GM18868 (cell line): ENCODE measurements at regions not wholly inside any gene's neighbourhood (a gene's known extent, or its start where the extent isn't known, plus 50 kb on each side); places are given as distances from the start of the nearest gene placed in this dataset.

Experiments used
- ATAC-seq: cut with Tn5 transposase; IDR thresholded peaks from one replicate; pipeline ENCODE4 v1.9.1; 2021; ENCODE audit warnings: mild to moderate bottlenecking, moderate library complexity; ENCODE audit not compliant: unreplicated experiment

DNA sequence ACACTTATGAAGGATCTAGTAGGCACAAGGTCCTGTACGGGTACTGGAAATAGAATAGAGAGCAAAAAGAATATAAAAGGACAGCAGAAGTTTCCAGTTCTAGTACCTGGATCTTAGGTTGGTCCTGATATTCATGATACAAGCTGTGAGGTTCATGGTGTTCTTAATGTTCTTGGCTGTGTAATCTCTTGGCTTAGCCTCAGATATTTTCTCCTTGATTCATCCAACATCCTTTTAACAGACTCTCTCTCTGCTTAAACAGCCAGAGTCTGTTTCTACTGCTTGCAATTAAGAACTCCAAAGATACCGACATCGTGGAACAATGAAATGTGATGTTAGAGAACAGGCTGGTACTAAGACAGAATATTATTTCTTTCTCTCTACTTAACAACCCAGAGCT is 49.9 kb downstream of the CNTN3 start:
- ATAC-seq = no peak

DNA sequence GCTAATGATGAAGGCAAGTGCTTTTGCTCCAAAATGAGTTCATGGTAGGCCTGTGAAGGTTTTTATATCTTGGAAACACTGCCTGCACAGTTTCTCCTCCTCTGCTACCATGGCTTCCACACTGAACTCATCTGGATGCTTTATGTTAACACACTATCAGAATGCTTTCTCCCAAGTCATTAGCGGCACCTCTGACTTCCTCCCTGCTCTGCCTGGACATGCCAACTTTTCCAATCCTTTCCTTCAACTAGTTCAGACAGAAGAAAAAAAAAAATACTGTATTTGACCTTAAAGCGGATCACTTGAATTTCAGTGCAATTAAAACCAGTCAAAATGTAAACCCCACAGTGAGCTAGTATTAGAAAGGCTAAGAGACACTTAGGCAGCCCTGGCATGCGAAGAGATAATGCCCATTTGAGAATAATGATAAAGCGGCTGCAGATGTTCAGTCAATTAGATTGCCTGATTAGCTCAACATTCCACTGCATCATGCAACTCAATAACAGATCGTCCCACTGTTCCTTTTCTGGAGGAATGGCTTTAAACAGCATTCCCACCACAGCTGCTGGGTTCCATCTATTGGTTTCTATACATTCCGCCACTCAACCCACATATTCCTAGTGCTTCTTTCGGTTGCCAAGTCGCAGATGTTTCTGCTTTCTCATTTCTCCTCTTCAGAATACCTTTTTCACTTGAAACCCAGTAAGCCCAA is 51.7 kb downstream of the CNTN3 start:
- ATAC-seq = no peak

DNA sequence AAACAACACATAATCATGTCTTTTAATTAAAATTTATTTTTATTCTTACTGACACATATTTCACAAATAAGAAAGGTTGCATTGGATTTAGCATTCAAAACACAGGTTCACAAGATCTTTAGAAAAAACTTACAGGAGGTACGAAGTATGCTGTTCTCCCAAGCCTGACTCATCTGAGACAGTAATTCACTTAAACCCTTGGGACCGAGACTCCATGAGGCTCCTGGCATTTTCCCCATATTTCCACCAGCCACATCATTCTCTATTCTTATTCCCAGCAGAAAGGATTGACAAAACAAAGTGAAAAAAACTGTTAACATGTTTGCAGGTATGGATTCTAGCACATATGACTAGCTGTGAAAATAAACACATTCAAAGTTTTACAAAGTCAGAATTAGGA is 52.6 kb downstream of the CNTN3 start:
- no peak for ATAC-seq

DNA sequence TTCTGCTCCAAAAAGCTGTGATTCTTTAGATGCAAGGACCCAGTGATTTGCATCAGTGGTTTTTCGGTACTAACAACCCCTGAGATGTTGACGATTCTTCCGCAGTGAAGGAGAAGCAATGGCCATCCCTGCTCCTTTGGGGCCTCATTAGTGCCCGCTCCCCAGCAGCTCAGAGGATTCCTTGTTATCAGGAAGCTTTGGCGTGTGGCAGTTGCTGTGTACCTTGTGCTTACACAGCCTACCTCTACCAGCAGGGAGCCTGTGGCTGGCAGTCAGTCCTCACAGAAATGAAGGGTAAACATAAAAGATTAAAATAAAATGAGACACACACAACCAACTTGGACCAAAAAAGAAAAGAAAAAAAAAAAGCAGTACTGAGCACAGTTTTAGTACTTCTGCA is 55.2 kb downstream of the CNTN3 start:
- ATAC-seq = no peak

DNA sequence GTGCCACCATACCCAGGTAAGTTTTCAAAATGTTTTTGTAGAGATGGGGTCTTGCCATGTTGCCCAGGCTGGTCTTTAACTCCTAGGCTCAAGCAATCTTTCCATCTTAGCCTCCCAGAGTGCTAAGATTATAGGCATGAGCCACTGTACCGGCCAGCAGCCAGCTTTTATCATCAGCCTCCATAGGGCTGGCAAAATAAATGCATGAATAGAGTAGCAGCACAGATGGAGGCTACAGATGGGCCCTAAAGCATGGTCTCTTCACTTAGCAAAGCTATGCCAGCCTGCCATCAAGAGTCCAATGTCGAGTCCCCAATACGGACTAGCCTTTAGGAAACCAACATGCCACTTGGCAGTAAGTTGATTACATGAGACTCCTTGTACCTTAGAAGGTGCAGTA is 63.8 kb downstream of the CNTN3 start:
- ATAC-seq = no peak

DNA sequence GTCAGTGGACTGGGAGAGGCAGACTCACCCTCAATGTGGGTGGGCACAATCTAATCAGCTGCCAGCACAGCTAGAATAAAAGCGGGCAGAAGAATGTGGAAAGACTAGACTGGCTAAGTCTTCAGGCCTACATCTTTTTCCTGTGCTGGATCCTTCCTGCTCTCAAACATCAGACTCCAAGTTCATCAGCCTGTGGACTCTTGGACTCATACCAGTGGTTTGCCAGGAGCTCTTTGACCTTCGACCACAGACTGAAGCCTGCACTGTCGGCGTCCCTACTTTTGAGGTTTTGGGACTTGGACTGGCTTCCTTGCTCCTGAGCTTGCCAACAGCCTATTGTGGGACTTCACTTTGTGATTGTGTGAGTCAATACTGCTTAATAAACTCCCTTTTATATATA is 68.0 kb downstream of the CNTN3 start:
- no peak for ATAC-seq

DNA sequence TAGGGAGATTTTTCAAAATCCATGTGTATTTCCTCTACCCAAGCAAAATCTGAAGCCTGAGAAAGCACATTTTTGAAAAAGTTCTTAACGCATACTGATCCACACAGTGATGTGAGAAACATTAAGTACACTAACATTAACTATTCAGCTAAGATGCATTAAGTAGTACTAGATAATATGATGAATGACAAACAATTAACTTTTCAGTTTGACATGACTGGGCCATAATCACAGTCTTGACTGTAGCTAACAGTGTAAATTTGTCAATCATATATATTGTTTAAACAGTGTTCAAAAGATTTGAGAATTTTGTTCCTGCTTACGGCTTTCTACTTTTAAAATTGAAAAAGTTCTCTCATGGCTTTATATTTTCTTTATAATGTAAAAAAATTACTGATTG is 72.0 kb downstream of the CNTN3 start:
- no peak for ATAC-seq

DNA sequence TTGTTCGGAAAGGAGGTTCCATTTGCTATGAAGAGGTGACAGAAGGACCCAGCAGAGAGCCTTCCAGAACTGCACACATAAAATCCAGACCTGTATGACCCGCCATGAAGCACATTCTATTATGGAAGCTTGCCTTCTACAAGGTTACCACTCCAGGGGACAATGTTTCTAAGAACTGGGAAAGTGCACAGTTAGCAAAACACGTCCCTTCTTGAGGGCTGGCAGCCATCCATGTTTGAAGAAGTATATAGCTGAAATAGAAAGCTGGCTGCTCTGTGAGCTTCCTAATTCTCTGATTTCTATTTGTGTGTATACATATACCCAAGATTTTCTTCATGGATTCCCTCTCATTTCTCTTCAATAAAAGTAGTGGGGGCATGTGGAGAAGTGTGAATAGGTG is 74.6 kb downstream of the CNTN3 start:
- ATAC-seq = no peak

DNA sequence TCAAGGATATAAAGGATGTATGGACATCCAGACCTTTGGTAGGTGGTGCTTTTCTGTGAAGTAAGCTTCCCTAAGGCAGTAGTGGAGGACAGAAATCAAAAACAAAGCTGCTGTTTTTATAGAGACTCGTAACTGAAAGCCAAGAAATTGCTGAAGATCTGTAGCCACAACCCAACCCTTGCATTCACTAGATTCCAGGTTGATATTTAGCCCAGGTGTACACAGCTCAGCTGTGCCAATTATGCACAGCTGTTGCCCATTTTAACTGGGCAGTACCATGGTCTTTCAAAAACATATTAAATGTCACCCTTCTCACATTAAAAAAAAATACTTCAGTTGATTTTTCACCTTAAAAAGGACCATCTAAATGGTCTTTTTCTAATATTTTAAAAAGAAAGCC is 75.8 kb downstream of the CNTN3 start:
- ATAC-seq = no peak

DNA sequence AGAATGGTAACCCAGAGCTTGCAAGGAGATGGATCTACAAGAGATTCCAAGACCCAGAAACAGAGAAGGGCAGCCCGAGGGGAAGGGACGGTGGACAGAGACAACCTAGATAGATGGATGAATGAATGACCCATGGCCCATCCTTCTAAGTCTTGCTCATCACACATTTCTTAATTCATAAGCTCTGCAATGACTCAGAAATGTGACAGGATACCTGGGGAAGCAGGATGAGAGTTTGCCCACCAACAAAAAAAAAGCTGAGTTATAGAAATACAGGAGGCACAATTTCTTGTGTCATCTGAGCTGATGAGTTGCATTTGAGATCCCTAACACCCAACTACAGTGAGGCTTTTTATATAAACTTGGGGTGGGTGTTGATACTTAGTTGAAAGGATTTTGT is 76.6 kb downstream of the CNTN3 start:
- no peak for ATAC-seq

DNA sequence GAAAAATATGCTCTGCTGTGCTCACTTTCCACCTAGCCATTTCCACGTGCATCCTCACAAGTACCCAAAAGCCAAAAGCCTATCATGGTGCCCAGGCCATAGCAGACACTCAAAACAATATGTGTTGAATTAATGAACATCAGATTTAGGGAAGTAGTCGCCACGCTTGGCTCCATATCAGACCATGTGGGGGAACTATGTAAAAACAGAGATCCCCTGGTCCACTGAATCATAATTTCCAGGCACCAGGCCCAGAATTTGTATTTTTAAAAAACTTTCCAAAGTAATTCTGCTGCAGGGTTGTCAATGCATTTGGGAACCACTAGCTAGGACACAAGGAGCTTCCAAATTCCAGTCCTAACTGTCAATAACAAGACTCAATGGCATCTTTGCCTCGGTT is 77.3 kb downstream of the CNTN3 start:
- no peak for ATAC-seq

DNA sequence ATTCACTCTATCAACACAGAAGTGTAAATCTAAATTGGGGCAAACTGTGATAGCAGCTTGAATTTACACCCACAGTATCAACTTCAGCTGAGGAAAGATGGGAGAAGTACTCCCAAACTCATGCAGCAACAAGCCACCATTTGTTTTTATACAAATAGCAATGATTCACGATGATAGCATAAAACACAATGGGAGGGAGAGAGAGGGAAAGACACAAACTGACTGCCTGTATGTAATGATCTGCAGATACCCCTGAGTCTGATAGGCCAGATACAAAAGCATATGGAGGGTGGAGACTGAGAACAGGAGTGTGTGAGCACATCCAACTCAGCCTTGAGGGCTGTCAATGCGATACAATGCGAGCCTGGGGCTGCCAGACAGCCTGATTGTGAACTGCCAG is 79.2 kb downstream of the CNTN3 start:
- no peak for ATAC-seq

DNA sequence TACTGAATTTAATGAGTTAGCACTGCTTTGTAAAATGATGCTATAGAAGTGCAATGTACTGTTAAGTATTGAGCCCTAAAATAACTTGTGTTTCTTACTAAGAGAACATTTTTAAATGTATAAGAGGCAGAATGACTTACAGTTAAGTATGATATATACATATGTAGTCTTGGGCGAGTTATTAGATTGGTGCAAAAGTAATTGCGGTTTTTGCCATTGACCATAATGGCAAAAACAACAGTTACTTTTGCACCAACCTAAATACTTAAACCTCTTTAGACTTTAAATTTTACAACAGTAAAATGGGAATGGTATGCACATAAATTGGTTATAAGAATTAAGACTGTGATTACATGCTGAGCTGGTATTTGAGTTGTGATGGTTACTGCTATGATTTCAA is 79.8 kb downstream of the CNTN3 start:
- no peak for ATAC-seq

DNA sequence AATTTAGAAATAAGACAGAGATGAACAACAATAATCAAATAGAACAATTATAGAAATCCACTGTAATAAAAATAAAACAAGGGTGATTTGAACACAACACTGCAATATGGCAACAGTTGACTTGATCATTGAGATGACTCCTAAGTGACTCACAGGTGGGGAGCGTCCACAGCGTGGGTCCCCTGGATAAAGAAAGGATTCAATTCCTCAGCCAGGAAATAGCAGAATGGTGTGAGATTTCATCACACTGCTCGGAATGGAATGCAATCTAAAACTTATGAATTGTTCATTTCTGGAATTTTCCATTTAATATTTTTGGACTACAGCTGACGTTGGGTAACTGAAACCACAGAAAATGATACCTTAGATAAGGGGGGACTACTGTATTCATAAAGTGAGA is 82.0 kb downstream of the CNTN3 start:
- ATAC-seq = no peak

DNA sequence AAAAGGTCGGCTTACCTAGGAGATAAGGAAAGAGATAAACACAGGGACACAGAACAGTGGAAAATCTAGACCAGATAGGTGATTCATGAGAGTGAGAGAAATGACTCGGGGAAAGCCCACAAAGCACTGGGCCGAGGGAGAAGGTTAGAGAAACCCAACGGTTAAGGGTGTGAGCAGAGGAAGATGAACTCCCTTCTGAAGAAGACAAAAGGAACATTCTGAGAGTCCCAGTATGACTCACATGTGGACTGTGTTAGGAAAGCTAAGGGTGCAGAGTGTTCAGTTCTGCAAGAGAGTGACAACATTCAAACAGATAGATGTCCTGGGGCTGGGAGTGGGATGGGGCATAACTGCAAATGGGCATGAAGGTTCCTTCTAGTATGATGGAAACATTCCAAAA is 83.0 kb downstream of the CNTN3 start:
- ATAC-seq = no peak

DNA sequence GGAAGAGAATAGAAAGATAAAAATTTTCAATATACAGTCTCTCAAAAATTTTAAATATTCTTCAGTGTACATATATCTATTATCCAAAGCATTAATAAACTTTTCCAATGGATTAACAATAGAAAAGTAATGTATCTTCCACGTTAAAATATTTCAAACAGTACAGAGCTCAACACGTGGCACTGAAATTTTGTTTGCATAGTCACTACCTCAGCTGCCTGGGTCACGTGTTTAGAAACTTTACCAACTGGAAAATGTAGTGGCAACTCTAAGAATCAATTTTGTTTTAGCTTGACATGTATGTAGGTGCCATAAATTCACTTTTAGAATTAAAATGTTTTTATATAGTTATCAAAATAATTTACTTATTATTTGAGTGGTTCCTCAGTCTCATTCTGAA is 85.3 kb downstream of the CNTN3 start:
- ATAC-seq = no peak

DNA sequence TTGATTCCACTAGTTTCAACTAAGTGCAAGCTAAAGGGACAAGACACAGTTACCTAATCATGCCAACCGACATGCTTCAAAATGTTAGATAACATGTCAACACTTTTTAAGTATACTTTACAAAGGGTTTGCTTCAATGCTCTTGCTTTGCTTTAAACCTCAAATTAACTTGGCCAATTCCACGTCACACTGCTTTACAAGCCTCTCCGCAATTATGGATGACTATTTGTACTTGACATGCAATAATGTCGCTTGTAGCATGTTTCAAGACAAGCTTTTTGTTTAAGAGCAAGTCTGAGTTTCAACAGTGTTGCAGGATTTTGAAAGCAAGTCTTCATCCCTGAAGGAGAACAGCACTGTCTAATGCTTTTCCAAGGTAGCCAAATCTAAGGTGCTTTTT is 86.9 kb downstream of the CNTN3 start:
- no peak for ATAC-seq

DNA sequence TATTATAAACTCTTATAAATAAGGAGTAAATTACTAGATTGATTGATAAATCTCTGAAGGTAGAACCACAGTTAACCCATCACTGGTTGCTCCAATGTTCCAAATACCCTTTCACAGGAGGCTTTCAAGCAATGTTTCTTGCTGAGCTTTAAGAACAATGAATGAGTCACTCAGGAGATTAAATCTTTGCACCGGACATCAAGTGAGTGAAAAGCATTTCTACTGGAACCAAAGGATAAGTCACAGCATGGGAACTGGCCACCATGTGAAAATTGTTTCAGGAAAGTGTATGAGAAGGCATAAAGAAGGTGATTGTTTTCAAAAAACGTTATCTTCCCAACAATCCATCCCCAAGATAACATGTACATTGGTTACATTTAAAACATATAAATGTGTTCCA is 90.6 kb downstream of the CNTN3 start:
- no peak for ATAC-seq

DNA sequence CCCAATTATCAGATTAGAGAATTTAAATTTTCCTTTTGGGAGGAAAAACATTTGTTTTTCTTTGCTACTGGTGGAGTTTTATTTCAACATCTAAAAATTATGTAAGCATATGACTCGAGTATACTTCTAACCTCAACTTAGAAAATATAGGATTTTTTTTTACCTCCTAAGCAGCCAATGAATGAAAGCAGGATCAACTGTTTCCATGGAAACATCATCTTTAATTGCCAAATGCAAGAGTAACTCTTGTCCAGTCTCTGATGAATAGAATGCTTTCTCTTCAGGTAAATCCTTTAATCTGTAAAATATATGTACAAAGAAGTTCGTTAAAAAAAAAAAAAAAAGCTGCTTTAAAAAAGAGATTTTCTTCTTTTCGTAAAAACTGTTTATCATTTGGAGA is 93.6 kb downstream of the CNTN3 start:
- ATAC-seq = no peak

DNA sequence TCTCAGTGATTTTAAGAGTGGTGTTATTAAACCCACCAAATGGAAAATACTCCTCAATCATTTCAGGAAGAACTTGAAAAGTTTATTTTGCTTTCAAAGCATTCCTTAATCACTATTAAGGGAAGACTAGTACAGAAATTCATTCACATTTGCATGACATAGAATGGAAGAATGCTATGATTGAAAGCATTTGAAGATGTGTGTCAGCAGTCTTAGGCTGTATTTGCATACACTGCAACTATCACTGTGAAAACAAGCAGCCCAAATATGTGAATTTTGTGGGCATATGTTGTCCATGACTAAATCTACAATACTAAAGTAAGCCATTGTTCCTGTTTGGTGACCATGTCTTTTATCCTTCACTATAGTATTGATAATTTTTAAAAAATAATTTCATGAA is 95.8 kb downstream of the CNTN3 start:
- ATAC-seq = no peak

DNA sequence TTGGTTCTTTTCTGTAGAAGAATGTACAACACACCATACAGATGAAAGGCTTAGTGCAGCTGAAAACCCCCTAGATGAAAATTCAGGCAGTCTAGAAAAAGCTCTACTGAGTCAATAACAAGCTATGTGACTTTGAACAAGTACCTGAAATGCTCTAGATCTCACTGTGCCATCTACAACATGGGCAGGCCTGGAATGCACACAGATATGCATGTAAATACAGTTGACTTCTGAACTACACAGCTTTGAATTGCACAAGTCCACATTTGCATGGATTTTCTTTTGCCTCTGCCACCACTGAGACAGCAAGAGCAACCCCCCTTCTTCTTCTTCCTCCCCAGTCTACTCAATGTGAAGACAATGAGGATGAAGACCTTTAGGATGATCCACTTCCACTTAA is 98.4 kb downstream of the CNTN3 start:
- no peak for ATAC-seq

DNA sequence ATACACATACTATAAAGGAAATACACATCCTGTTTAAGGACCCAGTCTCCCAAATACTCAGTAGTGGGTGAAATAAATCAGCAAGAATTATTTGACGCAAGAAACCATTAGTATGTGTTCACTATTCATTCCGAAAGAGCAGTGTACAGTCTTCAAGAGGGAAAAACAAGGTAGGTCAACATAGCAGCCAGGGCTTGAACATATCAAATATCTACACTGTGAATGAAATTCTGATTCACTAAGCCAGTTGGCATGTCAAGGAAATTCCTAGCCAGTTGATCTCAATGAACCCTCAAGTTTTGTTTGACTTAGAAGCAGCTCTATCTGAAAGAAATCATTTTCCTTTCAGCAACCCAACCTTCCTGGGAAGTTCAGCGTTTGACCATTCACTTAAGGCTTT is 99.0 kb downstream of the CNTN3 start:
- ATAC-seq = no peak

DNA sequence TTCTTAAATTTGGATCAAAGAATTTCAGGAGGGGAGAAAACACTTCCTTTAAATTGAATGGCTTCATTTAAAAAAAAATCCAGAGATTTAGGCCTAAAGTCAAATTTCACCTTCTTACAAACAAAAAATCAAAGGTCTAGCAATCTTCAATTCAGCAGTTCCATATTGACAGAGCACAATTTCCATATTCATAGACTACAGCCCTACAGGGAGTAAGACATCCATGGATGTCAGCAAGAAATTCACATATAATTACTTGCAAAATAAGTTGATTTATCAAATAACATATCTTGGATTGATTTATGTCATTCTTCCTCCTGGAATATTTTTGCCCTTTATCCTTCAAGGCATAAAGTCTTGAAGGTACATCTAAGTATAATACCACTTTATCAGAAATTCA is 103.4 kb downstream of the CNTN3 start:
- ATAC-seq = no peak
